ENCODE measurements at regions not wholly inside any gene's neighbourhood (a gene's known extent, or its start where the extent isn't known, plus 50 kb on each side); places are given as distances from the start of the nearest gene placed in this dataset.

DNA sequence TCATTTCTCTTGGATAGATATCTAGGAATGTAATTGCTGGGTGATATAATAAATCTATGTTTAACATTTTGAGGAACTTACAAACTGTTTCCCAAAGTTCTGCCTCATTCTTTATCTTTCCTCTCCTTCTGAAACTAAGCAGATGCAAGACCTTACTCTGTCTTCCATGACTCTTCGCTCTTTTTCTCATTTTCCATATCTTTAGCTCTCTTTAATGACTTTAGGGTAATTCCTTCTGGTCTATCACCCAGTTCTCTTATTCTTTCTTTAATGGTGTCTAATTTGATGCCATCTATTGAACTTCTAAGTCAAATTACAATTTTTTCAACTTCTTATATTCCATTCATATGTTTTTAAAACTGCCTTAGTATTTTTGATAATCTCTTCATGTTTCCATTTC lies 316.6 kb downstream of the POU4F1 start:
- in situ Hi-C loops (cut with HindIII; ENCODE audit: low pct_unique_long_range_greater_than_20kb, low sequenced_read_pairs) = no loop called here
- no peak for DNase-seq (ENCODE audit: low read depth)

DNA sequence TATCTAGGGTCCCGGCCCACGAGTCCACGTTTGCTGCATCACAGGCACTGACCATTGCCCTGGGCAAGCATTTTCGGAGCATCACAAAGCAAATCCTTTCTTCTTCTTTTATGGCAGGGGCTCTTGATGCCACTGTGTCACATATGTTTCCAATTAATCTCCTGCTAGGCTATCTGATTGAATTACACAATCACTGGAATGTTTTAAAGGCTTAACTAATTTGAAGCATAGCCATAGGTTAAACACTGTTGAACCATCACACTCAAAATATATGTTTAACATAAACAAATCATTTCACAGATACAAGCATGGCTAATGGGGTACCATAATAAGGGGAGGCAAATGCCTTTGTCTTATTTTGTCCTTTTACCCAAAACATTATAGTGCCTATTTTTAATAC lies 338.3 kb downstream of the POU4F1 start:
- DNase-seq (ENCODE audit: low read depth) = no peak
- in situ Hi-C loops (cut with HindIII; ENCODE audit: low pct_unique_long_range_greater_than_20kb, low sequenced_read_pairs) = no loop called here

DNA sequence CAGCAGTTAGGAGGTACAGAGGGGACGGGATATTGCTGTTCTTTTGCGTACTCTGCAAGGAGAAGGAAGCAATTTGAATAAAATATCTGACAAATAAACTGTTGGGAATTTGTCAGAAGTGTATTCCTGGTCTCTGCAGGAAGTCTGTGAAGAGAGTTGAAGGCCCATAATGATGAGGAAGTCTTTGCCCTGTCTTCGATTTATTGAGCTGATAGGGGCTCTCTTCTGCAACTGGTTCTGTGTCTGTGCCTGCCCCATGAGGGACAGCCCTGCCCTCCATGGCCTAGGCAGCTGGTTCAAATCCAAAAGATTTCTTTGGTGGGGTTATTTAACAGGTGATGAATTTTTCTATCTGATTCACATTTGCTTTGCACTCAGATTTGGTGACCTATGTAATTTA lies 339.7 kb upstream of the EDNRB start:
- in situ Hi-C loops (cut with HindIII; ENCODE audit: low pct_unique_long_range_greater_than_20kb, low sequenced_read_pairs) = no loop called here
- DNase-seq (ENCODE audit: low read depth) = no peak

DNA sequence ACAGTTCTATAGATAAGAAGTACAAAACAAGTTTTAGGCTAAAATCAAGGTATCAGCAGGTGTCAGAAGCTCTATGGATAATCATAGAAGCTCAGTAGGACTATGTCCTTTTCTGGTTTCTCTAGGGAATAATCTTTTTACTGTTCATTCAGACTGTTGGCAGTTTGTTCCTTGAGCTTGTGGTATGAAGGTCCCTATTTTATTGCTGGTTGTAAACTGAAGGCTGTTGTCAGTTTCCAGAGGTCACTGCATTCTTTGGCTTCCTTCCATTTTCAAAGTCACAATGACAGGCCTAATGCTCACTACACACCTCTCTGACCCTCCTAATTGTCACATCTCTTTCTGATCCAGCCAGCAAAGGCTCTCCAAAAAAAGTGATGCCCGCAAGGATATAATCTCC lies 337.9 kb upstream of the EDNRB start:
- in situ Hi-C loops (cut with HindIII; ENCODE audit: low pct_unique_long_range_greater_than_20kb, low sequenced_read_pairs) = no loop called here
- DNase-seq (ENCODE audit: low read depth) = no peak

DNA sequence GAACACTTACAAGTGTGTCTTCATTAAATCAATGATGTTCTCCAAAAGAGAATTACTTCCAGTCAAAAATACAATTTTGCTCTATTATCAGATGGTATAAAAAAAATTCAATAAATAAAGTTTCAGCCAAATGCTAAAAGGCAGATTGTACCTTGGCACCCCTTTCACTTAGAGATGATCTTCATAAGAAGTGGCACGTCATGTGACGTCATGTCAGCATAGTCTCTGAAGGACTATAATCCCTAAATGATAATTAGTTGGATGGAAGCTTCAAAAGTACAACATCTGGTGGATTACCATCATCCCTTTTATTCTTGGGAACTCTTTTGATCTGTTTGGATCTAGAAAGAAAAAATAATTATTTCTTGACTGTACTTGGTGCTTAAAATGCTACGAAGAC lies 335.5 kb upstream of the EDNRB start:
- in situ Hi-C loops (cut with HindIII; ENCODE audit: low pct_unique_long_range_greater_than_20kb, low sequenced_read_pairs) = no loop called here
- DNase-seq (ENCODE audit: low read depth) = no peak

DNA sequence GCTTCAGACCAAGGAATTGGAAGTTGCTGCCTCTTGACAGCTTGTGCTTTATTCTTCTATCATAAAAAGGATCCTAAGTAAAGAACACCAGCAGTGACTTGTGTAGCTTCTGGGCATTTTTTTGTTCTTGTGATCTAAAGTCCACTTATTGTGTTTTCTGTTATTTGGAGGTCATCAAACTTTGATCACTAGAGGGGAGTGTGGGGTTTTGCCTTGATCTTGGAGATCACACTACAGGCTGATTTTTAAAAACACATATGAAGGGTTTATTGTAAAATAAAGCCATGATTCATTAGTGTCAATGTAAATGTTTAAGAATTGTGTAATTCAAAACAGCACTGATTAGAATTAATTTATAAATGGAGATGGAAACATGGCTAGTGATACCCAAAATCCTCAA lies 328.7 kb upstream of the EDNRB start:
- in situ Hi-C loops (cut with HindIII; ENCODE audit: low pct_unique_long_range_greater_than_20kb, low sequenced_read_pairs) = no loop called here
- DNase-seq (ENCODE audit: low read depth) = no peak

DNA sequence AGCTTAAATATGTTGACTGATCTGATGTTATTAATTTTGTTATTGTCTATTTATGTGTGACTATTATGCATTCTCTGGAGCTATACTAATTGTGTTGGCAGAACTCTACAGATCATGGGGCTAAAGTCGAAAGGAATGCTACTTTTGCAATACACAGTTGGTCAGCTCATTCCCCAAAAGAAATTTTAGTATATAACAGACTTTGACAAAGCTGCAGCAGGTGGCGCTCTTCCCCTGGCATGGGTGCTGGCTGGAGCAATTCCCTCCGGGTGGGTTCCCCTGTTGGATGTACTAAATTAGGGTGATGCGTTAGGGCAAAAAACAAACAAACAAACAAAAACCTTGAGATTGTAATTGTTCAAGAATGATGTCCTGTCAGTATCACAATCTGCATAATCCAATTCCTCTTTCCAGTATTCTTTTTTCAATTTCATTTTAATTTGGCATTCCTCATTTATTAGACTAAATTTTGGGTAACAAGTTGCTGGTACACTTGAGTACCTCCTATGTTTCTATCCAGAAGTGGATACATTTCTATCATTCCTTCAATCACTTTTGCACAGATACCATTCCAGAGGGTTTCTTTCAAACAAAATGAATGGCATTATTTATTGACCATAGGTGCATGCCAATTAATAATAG lies 322.8 kb upstream of the EDNRB start:
- DNase-seq (ENCODE audit: low read depth) = peak; percentile 5
- in situ Hi-C loops (cut with HindIII; ENCODE audit: low pct_unique_long_range_greater_than_20kb, low sequenced_read_pairs) = no loop called here

DNA sequence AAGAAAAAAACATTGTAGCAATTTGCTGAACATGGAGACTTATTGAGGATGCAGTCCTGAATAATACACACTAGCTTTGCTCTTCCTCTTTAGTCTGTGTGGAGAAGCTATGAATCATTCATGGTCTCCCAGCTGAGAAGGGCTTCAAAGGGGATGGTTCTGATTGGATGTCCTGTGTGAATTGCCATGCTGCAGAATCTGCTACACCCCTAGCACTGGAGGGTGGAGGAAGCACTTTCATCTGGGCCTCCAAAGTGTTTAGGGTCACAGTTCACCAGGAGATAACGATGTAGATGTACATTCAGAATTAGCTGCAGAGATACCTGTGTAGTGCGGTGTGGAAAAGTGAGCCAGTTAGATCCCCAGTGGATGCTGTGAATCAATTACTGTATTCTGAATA lies 321.1 kb upstream of the EDNRB start:
- no peak for DNase-seq (ENCODE audit: low read depth)
- in situ Hi-C loops (cut with HindIII; ENCODE audit: low pct_unique_long_range_greater_than_20kb, low sequenced_read_pairs) = no loop called here

DNA sequence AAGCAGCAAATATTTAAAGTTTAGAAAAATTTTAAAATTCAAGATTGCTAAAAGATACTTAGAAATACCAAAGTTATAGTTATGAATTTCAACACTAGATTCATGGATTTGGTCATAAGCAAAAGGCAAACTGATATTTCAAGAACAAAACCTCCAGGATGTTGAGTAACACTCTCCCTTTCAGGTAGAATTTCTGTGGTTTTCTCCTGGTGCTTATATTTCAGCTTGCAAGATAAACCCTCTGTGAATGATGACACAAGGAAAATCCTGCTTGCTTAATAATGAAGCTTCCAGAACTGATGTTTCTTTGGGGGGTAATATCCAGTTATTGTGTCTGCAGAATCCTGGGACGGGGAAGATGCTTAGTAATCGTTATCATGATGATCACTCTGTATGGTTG lies 320.3 kb upstream of the EDNRB start:
- in situ Hi-C loops (cut with HindIII; ENCODE audit: low pct_unique_long_range_greater_than_20kb, low sequenced_read_pairs) = no loop called here

DNA sequence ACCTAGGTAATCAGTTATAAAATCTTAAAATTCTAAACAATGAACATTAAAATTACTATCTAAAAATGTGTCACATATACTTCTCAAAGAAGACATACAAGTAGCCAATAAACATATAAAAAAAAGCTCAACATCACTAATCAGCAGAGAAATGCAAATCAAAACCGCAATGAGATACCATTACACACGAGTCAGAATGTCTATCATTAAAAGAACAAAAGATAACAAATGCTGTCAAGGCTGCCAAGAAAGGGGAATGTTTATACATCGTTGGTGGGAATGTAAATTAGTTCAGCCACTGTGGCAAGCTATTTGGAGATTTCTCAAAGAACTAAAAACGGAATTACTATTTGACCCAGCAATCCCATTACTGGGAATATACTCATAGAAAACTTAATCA lies 310.3 kb upstream of the EDNRB start:
- no peak for DNase-seq (ENCODE audit: low read depth)
- in situ Hi-C loops (cut with HindIII; ENCODE audit: low pct_unique_long_range_greater_than_20kb, low sequenced_read_pairs) = no loop called here

More for the DNA sequence above, 320.3 kb upstream of the EDNRB start:
- no peak for DNase-seq (ENCODE audit: low read depth)

DNA sequence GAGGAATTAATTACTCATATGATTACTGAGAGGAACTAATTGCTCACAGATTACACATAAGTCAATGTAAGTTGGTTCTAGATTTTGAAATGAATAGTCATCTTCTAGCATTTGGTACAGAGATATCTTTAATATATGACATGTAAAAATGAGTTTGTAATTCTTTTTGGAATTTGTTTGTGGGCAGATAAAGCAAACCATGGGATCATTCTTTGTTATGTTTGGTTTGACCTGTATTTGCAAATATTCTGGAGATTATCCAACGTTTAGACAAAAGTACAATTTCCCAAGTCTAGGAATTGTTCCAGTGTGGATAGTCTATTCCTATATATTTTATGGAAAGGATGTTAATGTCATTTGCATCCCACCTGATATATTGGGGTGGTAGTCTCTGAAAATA lies 309.6 kb upstream of the EDNRB start:
- DNase-seq (ENCODE audit: low read depth) = no peak
- in situ Hi-C loops (cut with HindIII; ENCODE audit: low pct_unique_long_range_greater_than_20kb, low sequenced_read_pairs) = no loop called here

DNA sequence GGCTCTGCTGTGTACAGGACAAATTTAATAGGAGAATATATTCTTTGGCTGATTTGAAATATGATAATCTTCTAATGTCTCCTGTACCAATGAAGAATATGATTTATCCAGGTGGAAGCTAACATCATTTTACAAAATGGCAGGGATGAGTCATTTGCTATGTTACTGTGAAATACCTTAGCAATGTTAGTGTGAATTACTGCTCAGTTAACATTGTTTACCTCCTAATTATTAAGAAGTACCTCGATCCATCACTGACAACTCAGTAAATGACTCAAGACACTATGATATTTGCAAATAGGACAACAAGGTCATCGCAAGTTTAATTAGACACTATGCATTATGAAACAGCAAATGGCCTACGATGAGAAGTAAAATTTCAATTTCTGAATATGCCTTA lies 309.1 kb upstream of the EDNRB start:
- in situ Hi-C loops (cut with HindIII; ENCODE audit: low pct_unique_long_range_greater_than_20kb, low sequenced_read_pairs) = no loop called here
- no peak for DNase-seq (ENCODE audit: low read depth)

DNA sequence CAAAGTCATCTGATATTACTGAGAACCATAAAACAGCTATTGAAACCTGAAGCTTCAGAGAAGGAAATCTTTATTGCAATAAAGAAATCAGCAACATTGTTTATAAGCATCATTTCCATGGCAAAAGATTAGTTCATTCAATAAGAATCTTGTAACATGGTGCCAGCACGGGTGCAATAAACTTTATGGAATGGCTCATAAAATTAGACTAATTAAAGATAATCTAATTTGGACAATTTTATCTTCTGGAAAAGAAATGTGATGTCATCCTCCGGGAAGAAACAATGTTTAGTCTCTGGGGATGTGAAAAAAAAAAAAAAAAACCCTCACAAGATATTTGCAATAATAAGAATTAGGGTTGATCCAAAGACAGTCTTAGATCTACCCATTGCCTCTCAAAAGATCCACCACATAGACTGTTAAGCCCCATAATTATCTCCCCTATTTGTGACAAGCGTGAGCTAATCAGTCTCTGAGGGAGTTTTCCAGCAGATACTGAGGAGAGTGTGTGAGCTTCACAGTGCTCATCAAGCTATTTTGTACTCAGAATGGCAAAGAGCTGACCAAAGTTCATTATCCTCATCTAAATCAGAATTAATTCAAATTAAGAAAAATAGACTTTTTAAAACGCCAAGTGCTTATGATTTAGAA lies 297.0 kb upstream of the EDNRB start:
- no peak for DNase-seq (ENCODE audit: low read depth)
- in situ Hi-C loops (cut with HindIII; ENCODE audit: low pct_unique_long_range_greater_than_20kb, low sequenced_read_pairs) = no loop called here

DNA sequence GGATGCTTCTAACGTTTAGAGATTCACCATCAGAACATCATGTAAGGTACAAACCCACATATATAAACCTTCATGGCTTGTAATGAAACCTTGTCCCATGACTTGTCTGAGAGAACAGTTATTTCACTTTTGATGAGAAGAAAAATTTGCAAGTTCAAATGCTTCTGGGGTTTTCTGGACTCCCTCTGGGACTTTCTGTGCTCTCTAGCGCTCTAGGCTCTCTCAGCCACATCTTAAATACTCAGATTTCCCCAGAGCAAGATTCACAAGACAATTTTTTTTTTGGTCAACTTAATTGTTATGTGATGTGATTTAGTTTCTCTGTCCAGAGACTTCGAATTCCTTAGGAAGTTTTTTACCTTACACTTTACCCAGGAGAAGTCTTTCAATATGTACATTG lies 282.8 kb upstream of the EDNRB start:
- in situ Hi-C loops (cut with HindIII; ENCODE audit: low pct_unique_long_range_greater_than_20kb, low sequenced_read_pairs) = no loop called here
- DNase-seq (ENCODE audit: low read depth) = no peak

DNA sequence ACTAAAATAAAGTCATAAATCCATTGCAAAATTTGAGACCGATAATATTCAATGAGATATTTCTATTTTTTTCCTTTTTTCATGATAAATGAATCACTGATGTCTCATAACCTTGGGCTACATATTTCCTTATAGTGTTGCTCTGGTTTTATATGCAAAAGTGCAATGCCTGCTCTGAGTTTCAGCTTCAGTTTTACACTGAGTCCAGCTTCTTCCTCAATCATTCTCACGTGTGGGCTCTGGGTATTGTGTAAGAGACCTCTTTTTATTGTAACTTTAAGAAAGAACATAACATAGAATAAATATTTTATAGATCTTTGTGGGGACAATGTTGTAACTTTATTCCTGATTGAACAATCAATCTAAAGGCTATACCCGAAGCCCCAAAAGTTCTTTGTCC lies 280.2 kb upstream of the EDNRB start:
- no peak for DNase-seq (ENCODE audit: low read depth)
- in situ Hi-C loops (cut with HindIII; ENCODE audit: low pct_unique_long_range_greater_than_20kb, low sequenced_read_pairs) = no loop called here

DNA sequence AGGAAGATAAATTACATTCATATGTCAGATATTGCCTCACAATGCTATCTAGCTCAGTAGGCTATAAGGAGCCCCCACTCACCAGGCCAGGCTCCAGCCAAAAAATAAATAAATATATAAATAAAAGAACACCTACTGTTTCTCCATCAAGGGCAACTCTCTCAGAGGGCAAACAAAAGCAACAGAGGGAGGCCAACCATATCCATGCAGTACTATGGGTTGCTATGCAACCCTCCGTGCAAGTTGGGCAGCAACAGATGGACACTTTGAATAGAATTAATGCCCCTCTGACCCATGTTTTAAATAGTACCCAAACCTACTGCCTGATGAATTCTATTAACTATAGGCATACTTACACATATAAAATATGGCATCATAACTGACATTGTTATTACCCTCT lies 279.8 kb upstream of the EDNRB start:
- in situ Hi-C loops (cut with HindIII; ENCODE audit: low pct_unique_long_range_greater_than_20kb, low sequenced_read_pairs) = no loop called here
- DNase-seq (ENCODE audit: low read depth) = no peak

DNA sequence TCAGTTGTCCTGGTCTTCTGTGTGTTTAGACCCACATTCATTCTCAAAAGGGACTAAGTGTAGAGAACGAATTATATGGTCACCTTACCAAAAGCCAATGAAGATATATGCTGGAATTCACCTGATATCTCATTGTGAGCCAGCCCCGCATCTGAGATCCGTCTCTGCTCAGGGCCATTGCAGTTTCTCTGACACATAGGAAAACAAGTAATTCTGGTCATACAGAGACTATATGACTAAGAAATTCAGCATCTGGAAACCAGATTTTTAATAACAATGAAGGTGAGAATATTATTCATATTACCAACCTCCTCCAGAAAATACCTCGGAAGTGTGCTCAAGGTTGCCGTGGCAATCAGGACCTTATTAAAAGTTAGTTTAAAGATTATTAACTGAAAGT lies 278.6 kb upstream of the EDNRB start:
- in situ Hi-C loops (cut with HindIII; ENCODE audit: low pct_unique_long_range_greater_than_20kb, low sequenced_read_pairs) = no loop called here
- no peak for DNase-seq (ENCODE audit: low read depth)

DNA sequence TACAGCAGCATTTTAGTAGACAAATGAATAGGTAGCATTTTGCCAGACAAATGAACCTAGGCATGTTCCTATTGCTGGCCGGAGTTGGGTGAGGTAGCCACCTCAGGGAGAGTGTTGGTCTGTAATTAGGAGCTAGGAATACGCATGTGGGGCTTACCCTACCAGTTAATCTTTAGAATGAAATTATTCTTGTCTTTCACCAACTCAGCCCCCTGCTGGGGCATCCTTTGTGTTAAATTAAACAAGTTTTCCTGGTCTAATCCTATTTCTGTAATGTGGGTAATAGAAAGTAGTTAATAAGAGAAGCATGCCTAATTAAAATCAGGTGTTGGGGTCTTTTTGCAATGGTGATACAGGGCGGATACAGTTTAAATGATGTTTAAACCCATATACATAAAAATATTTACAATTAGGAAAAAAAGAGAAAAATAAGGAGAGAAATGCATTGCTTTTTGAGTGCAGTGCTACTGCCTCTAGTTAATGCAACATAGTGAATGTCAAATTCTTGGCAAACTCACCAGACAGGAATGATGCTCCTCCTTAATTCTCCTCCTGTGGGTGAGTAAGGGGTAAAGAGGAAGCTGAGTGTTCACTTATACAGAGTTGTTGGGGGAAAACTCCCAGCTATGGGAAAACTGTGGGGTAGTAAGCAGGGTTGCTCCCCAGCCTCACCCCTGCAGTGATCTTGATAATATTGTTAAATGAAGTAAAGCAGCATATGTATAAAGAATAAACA lies 276.4 kb upstream of the EDNRB start:
- in situ Hi-C loops (cut with HindIII; ENCODE audit: low pct_unique_long_range_greater_than_20kb, low sequenced_read_pairs) = no loop called here
- no peak for DNase-seq (ENCODE audit: low read depth)

DNA sequence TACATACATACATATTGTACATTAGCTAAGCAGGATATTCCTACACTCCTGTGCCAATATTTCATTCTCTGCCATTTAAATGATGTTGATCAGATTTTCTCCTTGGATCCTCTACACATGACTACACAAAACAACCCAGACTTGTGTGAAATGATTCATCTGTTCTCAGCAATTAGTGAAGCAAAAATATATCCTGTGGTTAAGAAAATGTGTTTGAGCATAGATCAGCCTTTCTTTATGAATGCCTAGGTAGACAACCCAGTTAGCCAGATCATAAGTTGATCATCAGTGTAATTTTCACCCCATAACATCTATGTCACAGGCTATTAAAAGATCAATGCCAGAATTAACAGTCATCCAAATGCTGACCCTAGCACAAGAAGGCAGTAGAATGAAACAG lies 275.2 kb upstream of the EDNRB start:
- in situ Hi-C loops (cut with HindIII; ENCODE audit: low pct_unique_long_range_greater_than_20kb, low sequenced_read_pairs) = no loop called here
- no peak for DNase-seq (ENCODE audit: low read depth)

DNA sequence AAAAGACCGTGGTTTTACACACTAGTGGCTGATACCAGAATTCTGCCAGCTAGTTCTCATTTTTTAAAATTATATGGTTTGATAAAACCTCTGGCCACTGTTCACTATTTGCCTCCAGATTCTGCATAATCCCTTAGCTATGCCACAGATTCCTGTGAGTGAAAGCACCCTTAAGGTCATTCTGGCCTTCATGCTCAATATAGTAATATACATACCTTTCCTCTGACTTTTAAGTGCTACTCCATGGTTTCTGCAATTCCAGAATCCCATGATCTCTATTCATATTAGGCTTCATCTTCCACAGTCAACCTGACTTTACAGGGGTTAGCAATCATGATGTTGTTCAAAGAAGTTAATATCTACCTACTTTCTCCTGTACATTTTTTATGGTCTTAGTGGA lies 274.1 kb upstream of the EDNRB start:
- in situ Hi-C loops (cut with HindIII; ENCODE audit: low pct_unique_long_range_greater_than_20kb, low sequenced_read_pairs) = no loop called here
- no peak for DNase-seq (ENCODE audit: low read depth)
